Jurkat, Clone E6-1 (cell line): ENCODE measurements at regions not wholly inside any gene's neighbourhood (a gene's known extent, or its start where the extent isn't known, plus 50 kb on each side); places are given as distances from the start of the nearest gene placed in this dataset.
A peak's percentile ranks its signal among the peaks of the same experiment; 100 is the strongest.

Experiments used
- DNase-seq: peaks from one replicate; pipeline ENCODE4 v3.0.0-alpha.2; 2011; ENCODE audit warnings: low read depth, low spot score
- H3K4me3 ChIP-seq: 2 replicates; pipeline ENCODE4 v1.5.1; 2011; ENCODE audit warnings: mild to moderate bottlenecking, low read length, control low read depth, moderate library complexity

- DNase-seq = no peak
- H3K4me3 ChIP-seq = no peak overlapping the region
Measured at GRCh38 chr2:151096235-151096634, 165.4 kb downstream of the RBM43 start.

DNA sequence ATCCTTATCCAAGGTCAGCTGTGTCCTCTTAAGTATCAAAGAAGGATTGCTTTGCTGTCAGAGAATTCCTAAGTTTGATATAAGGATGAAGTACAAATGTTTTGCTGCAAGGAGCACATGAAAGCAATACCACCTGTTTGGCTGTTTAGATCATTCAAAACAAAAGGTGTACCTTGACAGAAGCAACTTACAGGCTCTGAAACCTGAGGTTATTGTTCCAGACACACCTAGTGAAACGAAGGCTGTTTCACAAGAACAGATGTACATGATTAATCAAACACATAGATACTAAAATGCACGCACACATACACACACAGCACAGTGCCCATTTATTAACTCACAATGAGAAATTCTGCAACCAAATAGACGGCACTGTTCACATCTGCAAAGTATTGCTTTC, 166.2 kb downstream of the RBM43 start:
- H3K4me3 ChIP-seq = no peak overlapping the region
- no peak for DNase-seq

DNA sequence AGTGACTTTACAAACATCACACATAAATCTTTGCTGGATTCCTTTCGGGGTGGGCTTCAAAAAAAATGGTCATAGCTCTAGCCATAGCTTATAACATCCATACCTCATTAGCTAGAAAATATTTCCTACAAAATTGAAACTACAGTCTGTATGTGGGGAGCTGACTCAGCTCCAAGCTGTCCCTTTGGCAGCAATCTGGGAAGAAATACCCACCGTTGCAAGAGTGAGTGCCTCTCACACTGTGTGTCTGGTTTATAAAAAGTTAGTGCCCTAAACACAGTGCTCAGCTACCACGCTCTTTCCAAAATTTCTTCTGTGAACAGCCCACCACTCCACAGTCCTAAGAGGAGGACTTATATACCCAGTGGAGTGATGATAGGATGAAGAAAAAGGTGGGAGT, 170.1 kb downstream of the RBM43 start:
- no peak for DNase-seq
- H3K4me3 ChIP-seq = no peak overlapping the region

DNA sequence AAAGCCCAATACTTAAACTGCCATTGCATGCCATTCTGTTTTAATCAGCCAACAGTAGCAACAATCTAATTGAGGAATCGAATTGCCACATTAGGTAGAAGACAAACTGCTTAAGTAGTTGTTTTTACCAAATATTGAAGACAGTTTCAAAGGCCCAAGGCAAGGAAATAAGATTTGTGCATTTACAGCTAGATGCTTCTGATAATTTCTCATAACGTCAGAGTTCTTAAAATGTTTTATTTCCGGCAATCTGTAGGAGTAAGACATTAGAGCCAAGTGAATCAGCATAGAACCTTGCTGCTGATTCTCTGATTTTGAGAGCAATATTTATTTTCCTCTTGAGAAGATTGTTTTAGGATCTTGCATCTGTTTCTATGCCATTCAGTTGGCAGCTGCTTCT, 174.3 kb downstream of the RBM43 start:
- DNase-seq = no peak

DNA sequence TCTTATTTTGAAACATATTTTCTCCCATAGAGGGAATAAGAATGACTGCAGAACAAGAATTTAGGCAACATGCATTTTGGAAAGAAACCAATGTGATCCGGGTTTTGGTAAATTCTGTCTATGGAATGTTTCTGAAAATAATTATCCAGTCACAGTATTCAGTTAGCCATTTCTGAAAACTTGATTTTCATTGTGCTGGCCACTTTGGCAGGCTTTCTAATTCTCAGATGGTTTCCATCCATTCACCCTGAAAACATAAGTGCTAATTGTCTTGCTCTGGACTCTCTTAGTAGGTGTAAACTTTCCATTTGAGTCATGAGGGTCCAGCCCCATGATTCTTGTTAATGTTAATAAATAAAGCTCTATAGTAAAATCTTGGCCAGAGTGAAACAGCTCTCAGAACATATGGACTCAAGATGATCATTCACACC, 176.5 kb downstream of the RBM43 start:
- no peak overlapping the region for H3K4me3 ChIP-seq
- no peak for DNase-seq

More for the DNA sequence above, 174.3 kb downstream of the RBM43 start:
- H3K4me3 ChIP-seq = no peak overlapping the region

DNA sequence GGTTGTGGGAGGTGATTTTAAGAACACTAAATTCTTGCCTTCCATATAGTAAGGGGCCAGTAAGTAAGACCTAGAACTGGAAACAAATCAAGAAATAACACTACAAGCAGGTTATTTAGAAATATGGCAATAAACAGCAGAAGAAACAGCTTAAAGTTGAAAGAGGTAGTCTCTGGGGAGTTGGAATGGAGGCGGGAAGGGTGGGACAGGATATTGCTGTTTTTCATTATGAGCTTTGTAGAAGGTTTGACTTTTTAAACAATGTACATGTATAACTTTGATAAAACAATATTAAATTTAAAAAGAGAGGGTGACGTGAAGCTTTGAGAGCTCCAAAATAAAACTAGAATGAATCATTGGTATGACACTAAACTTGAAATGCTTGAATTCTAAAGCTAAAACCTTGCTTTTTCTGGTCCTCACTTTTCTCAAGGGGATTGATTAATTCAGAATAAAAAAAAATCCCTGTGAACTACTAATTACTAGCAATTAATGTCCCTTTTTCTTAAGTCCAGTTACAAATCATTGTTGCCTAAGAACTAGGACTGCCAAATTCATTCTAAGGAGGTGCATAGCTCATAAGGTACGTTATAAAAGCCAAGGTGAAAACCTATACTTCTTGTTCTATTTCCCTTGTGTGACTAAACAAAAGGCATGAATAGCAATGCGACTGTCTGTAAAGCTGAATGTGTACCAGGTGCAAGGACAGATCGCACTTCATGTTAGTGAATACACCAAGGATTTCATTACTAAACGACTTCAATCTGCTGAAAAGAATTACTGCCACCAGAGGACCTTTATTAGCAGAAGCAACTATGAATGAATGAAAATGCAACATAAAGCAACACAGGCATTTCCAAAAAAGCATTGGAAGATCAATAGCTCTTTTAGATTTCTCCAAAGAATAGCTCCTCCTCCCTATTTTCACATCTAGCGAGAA, 177.5 kb downstream of the RBM43 start:
- no peak overlapping the region for H3K4me3 ChIP-seq
- DNase-seq = no peak

DNA sequence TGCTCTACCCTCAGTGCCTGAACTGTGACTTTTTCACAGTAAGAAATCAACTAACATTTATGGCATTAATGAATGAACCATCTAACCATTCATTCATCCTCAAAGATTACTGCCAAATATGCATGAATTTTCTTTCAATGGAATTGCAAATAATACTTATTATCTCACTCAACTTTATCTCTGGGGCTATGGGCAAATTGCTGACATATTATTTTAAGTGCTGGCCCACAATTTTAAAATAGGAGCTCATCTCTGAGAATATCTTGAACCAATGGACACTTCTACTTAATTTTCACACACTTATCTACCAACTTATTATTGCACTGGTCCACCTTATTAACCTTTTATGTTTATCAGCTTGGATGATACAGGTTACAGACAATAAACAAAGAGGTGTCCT, 182.8 kb downstream of the RBM43 start:
- no peak overlapping the region for H3K4me3 ChIP-seq
- no peak for DNase-seq

DNA sequence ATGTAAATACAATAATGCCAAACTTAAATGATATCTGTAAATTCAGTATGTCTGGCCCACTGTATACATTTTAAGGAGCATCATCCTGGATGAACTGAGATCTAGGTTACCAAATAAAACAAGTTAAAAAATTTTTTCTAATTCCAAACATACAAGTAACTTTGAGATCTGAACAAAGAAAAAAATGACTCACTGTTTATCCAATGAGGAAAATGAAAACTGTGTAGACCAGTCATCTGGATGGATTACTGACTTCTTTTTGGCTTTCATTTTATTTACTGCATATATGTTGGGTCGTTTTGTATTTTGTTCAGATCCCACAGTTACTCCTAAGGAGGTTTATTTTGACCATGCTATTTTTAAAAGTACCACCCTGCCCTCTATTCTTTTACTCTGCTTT, 189.8 kb downstream of the RBM43 start:
- no peak overlapping the region for H3K4me3 ChIP-seq
- no peak for DNase-seq

- DNase-seq = no peak
- H3K4me3 ChIP-seq = no peak overlapping the region
Measured at GRCh38 chr2:151071382-151071781, 190.3 kb downstream of the RBM43 start.

GRCh38 chr2:151070253-151070652, 191.4 kb downstream of the RBM43 start:
- H3K4me3 ChIP-seq = no peak overlapping the region
- no peak for DNase-seq

GRCh38 chr2:151067658-151068369, 193.8 kb downstream of the RBM43 start:
- no peak for DNase-seq
- no peak overlapping the region for H3K4me3 ChIP-seq

DNA sequence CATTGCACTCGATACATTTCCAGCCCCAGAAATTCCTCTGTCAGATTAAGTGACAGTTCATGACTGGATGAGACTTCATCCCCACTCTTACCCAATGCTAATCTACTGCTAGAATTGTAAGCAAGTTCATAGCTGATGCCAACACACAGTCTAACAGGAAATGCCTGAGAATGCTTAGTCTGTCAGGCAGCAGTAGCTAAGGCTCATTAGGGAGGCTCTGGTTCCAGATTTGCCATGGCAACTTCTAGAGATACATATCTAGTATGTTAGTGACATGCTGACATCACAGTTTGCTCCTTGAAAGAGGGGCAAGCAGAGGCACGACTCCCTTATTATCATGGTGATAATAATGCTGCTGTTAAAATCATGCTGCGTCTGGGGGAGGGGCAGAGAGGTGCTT, 198.4 kb downstream of the RBM43 start:
- DNase-seq = no peak
- H3K4me3 ChIP-seq = no peak overlapping the region

- no peak overlapping the region for H3K4me3 ChIP-seq
- DNase-seq = no peak
Measured at GRCh38 chr2:151060287-151060686, 201.4 kb downstream of the RBM43 start.

- no peak for DNase-seq
- H3K4me3 ChIP-seq = no peak overlapping the region
Measured at GRCh38 chr2:151056870-151057269, 204.8 kb downstream of the RBM43 start.

DNA sequence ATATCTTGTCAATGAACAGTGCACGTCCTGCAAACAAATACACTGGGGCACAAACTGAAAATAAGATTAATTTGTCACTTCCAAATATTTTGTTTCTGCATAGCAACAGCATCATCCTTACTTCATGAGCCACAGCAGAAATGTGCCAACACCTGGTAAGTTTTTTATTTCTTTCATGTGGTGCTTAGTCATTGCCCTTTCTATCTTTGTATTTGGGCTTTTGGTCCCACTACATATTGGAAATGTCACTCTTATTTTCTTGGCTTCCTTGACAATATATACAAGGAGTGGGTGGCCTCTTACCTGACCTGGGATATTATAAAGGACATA, 208.0 kb downstream of the RBM43 start:
- no peak for DNase-seq
- no peak overlapping the region for H3K4me3 ChIP-seq

- no peak overlapping the region for H3K4me3 ChIP-seq
- DNase-seq = no peak
Measured at GRCh38 chr2:151052850-151053660, 208.6 kb downstream of the RBM43 start.

DNA sequence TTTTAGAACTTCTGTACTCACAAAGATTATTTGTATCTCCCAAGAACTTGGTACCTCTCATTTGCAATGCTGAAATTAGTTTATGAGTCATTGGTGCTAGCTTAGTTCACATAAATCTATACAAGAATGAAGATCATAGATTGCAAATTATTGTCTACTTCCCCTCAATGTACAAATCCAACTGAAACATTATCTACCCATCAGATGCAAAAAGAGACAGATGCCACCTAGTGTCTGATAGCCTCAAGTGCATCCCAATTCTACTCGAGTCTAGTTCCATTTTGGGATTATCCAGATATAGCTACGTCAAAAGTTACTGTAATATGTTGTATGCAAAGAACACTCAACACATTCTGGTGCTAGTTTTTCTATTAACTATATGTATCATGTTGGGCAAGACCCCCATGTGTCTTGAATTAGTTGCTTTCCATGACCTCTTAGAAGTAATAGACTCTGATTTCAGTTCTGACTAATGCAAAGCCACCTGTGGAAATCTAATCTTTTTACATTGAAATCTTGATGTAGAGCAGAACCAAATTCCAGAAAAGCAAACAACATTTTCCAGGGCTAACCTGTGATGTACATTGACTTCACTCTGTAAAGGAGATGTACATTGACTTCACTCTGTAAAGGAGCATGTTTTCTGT, 210.0 kb downstream of the RBM43 start:
- DNase-seq = peak; percentile 38
- H3K4me3 ChIP-seq = no peak overlapping the region

DNA sequence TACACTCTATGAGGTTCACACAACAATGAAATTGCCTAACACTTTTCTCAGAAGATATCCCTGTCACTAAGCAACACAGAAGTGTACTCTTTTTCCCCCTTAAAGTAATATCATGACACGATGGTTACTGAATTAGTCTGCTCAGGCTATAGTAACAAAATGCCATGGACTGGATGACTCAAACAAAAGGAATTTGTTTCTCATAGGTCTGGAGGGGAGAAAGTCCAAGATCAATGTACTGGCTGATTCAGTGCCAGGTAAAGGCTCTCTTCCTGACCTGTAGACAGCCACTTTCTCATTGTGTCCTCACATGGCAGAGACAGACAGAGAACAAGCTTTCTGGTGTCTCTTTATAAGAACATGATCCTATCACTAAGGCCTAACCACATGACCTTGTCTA, 211.9 kb downstream of the RBM43 start:
- no peak overlapping the region for H3K4me3 ChIP-seq
- DNase-seq = no peak

- no peak for DNase-seq
- no peak overlapping the region for H3K4me3 ChIP-seq
Measured at GRCh38 chr2:151048331-151049054, 213.2 kb downstream of the RBM43 start.
